Left forelimb (tissue), 1 donor: ENCODE measurements at regions not wholly inside any gene's neighbourhood (a gene's known extent, or its start where the extent isn't known, plus 50 kb on each side); places are given as distances from the start of the nearest gene placed in this dataset.
"Not testable (repeated sequence)": the region's sequence is repeated elsewhere in the genome, so short reads cannot be mapped to it uniquely, and the experiment has no call there.

Experiments used
- DNase-seq: peaks from one replicate; pipeline ENCODE4 v3.0.0-alpha.2; 2018; ENCODE audit warnings: low spot score

DNA sequence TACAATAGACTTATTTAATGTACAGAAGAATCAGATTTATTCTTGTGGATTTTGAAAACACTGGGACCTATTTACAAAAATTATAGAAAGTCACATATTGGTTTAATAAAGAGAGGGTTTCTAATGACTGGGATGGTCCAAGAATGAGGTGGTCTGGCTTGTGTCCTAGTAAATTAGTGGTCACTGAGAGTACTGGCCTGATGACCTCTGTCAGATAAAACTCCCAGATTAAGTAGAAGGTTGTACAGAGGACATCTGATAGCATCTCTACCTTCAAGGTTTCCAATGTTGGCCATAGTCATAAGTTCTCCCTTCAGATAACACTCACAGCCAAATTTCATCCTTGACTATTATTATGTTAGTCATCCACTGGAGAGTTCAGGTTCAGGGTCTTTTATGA is 692.9 kb downstream of the MTRR start:
- DNase-seq: no peak

DNA sequence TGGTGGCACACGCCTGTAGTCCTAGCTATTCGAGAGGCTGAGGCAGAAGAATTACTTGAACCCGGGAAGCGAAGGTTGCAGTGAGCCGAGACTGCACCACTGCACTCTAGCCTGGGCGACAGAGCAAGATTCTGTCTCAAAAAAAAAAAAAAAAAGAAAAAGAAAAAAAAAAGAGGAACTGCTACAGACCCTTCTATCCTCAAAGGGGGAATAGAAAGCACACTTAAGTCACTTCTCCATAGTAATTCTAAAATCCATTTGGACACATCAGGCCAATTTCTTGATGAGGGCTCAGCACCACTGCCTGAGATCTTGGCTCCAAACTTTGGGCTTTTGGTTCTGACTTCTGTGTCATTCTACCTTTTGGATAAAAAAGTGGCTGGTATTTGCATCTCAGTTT is 694.6 kb downstream of the MTRR start:
- not testable (repeated sequence) for DNase-seq

DNA sequence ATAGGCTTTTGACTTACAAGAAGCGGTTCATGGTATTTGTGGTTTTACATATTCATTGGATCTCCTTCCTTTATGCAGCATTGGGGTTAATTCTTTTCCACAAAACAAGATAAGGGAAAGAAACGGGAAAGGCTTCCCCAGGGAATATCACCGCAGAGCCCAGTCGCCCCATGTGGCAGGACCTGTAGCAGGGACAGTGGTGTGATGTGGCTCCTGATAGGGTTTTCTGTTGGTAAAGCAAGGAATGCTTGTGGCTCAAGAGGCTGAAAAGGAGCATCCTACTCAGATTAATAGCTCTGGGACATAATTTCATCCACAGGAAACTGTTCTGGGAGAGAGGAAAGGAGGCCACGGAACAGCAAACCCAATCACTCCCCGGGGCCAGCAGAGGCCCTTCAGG is 699.9 kb downstream of the MTRR start:
- DNase-seq: no peak

GRCh38 chr5:8570528-8570927 is 701.6 kb downstream of the MTRR start:
- no peak for DNase-seq

DNA sequence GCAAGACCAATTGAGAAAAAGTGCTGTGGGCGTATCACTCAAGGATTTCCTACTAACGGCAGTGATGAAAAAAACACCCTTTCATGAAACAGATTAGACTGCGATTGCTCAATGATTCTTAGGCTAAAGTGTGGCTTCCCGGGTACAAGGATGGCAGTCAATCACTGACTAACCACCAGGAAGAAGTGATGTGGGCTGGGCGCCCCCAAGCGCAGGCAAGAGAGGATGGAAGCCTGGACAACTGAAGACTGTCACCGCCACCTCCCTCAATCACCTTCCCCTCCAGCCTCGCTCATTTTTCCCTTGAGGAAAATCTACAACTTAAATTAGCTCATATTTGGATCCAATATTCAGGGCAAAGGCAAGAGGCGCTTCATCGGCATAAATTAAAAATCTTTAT is 707.2 kb downstream of the MTRR start:
- DNase-seq: no peak

- no peak for DNase-seq
These were observed 708.8 kb downstream of the MTRR start for GRCh38 chr5:8577792-8578191.

GRCh38 chr5:8580298-8580697 is 711.4 kb downstream of the MTRR start:
- DNase-seq: no peak

DNA sequence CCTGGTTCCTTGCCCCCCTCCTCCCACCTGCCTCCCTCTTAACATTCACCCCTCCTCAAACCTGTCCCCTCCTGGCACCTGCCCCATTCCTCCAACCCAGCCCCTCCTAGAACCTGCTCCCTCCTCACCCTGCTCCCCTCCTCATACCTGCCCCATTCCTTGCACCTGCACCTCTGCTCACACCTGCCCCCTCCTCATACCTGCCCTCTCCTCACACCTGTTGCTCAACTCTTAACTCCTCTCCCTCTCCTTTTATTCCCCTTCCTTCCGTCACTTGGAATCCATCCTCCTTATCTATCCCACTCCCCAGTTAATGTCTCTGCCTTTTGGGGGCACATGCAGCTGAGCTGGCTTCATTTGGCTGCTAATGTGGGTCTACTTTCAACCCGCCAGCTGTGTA is 712.1 kb downstream of the MTRR start:
- DNase-seq: no peak

DNA sequence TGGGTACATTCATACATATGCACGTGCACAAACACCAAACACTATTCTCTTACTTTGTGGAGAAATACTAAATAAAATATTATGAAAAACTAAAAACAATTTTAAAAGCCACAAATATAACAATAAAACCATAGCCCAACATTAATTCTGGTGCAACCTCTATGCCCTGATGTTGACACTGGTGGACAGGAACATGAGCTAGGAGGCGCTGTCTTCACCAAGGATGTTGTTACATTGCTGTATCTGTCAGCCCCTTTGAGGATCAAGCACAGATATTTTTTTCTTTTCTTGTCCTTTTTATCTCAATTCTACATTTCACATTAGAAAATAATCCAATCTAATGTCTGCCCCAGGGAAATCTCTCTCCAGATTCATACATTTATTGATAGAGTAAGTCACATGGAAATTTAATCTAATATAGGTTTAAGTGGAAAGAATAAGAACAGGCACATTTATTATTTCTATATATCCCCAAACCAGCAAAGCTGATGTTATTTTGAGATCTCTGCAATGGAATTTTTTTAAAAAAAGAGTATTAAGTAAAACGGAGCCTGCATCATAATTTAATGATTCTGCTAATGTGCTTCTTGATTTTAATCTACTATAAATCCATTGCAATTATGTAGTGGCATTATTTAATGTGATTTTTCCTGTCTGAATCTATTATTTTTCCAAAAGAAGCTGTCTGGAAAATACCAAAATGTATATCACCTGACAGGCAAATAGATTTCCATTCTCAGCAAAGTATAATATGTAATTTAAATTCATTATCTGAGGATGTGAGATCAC is 716.5 kb downstream of the MTRR start:
- no peak for DNase-seq

- DNase-seq: no peak
These were observed 722.0 kb downstream of the MTRR start for GRCh38 chr5:8590959-8591358.

DNA sequence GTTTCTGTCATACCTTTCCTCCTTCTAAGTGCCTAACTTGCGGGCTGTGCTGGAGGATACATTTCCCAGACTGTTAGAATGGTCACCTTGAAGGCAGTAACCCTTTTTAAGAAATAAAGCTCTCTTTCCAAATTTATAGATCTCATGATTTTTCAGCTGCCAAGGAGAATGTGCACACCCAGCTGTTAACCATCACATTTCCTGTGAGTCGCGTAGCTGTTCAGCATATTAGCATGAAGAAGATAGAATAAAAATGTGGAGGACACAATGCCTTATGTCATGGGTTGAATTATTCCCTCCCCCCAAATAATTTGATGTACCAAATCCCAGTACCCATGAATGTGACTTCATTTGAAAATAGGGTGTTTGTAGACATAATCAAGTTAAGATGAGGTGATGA is 729.4 kb downstream of the MTRR start:
- DNase-seq: no peak

DNA sequence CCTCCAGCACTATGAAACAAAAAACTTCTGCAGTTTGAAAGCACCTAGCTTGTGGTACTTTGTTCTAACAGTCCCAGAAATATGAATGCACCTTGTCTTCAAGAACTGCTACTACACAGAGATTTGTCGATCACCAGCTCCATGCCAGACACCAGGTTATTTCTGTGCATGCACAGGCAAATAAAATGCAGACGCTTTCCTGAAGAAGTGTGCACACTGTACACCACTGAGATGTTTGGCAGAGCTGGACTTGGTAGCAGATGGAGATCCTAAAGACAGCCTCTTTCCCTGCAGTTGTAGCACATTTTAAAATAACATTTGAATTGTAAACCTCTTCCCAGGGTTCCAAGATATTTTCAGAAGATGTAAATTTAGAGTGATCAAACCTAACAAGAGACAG is 730.0 kb downstream of the MTRR start:
- DNase-seq: no peak

GRCh38 chr5:8600843-8601242 is 731.9 kb downstream of the MTRR start:
- DNase-seq: no peak

- no peak for DNase-seq
These were observed 732.9 kb downstream of the MTRR start for GRCh38 chr5:8601831-8602354.

DNA sequence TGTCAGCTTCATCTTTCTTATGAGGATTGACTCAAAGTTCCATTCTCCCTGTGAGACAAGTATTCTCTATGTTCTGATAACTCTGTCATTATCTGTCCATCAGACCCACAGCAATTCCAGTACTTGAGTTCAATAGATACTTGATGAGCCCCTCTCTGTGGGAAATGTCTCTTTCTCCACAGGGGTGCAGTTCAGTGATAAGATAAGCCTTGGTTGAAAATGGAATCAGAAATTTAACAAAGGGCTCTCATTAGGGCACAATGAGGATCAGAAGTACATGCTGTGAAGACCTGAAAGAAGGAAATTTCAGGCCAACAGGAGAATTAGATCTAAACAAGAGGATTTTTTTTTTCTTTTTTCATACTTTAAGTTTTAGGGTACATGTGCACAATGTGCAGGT is 737.3 kb downstream of the MTRR start:
- DNase-seq: no peak

DNA sequence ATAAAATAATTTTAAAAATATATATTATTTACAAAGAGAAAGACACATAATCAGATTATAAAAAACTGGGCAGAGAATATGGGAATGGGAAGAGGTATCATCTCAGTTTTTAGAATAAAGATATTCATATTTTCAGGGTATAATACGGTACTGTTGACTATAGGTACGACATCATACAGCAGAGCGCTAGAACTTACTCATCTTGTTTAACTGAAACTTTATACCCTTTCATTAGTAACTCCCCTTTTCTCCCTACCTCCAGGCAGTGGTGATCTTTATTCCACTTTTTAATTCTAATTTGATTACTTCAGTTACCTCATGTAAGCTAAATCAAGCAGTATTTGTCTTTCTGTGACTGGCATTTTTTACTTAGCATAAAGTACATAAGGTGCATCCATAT is 742.1 kb downstream of the MTRR start:
- no peak for DNase-seq

DNA sequence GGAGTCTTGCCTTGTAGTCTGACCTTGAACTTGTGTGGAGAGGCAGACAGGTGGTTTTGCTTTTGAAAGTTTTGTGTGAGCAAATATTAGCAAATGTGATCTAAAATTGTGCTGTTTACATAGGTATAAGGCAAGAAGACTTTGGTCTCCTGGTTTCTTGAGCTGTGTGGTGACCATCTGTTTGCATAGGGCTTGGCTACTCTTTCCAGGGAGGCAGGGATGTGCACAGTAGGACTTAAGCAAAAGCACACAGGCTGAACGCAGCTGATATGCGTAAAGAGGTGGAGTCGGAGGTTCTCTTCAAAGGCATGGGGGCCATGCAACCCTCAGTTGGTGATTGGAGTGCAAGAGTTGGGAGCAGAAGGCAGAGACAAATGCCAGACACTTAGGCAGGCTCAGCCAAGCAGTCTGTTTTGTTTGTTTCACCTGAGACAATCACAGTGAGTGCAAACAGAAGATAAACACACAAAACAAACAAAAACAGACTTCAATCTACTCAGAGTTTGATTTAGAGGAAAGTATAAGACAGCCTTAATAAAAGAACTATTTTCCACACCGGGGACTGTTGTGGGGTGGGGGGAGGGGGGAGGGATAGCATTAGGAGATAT is 744.2 kb downstream of the MTRR start:
- DNase-seq: no peak

DNA sequence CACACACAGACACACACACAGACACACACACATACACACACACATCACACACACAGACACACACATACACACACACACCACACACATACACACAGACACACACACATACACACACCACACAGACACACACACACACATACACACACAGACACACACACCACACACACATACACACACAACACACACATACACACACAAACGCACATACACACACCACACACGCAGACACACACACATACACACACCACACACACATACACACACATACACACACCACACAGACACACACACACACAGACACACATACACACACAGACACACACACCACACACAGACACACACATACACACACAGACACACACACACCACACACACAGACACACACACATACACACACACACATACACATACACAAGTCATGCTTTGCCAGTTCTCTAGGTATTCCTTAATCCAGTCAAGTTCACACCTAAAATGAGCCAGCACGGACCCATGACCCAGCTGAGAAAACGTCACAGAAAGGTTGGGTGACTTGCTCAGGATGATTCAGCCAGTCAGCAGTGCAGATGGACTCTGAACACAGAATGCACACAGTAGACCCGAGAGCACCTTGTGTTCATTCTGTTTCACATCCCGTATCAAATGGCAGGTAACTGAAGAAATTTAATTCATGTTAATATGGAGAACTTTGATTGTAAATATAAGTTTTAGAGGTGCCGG is 746.4 kb downstream of the MTRR start:
- DNase-seq: no peak

DNA sequence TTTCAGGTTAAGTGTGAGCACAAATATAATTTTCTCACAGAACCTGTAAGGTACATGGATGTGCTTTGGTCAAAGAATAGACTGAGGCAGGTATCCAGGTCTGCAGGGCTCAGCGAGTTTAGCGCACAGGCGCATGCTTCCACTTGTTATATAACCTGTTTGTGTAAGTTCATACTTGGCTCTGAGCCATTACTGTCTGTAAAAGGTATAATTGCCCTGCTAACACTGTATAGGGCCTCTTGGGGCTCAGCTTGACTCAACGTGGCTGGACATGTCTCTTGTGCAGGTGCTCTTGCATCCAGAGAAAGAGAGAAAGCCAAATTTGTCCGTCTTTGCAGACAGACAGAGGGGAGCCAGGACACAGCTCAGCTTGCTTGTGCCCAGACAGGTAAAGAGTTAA is 759.6 kb downstream of the MTRR start:
- no peak for DNase-seq

DNA sequence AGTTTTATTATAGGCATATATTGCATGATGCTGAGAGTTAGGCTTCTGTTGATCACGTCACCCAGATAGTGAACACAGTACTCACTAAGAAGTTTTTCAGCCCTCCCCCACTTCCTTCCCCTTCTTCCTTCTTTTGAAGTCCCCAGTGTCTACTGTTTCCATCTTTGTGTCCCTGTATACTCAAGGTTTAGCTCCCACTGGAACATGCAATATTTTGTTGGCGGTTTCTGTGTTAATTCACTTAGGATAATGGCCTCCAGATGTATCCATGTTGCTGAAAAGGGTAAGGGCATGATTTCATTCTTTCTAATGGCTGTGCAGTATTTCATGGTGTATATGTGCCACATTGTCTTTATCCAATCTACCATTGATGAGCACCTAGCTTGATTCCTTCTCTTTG is 764.3 kb downstream of the MTRR start:
- DNase-seq: no peak

DNA sequence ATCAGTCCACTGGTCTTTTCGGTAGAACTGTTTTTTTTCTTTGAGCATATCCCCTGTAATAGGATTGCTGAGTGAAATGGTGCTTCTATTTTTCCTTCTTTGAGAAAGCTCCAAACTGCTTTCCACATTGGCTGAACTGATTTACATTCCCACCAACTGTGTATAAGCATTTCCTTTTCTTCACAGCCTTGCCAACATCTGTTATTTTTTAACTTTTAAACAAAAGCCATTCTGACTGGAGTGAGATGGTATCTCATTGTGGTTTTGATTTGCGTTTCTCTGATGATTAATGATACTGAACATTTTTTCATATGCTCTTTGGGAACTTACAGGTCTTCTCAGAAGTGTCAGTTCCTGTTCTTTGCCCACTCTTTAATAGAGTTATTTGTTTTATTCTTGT is 764.7 kb downstream of the MTRR start:
- DNase-seq: no peak

DNA sequence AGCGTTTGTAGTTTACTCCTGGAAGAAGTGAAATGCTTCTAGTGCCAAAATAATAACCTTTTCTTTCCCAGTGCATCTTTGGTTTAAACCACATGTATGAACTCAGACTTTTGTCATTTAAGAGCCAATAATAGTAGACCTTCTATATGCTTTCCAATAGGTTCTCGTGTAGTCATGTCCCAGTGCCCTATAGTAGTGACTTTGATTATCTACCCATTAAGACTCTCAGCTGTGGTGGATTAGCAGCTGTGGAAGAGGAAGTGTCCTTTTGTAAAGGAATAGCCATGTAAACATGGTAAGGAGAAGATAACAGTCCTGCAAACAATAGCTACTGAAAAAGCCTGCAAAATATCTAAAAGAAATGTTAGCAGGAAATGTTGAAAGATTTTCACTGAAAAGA is 765.3 kb downstream of the MTRR start:
- DNase-seq: no peak
